ENCODE measurements at regions not wholly inside any gene's neighbourhood (a gene's known extent, or its start where the extent isn't known, plus 50 kb on each side); places are given as distances from the start of the nearest gene placed in this dataset.

- DNase-seq (ENCODE audit: low read depth in 3 of 3, low spot score in 2 of 3): no peak
Observed at GRCh38 chr1:116322752-116323405, 50.2 kb upstream of the ATP1A1 start.
